Mesenchymal stem cell (in vitro differentiated cells and primary cell): ENCODE measurements at regions not wholly inside any gene's neighbourhood (a gene's known extent, or its start where the extent isn't known, plus 50 kb on each side); places are given as distances from the start of the nearest gene placed in this dataset.

ENCODE experiments used
- DNase-seq: peaks from one replicate; pipeline ENCODE4 v3.0.0-alpha.2; 2013
- H2AFZ ChIP-seq: one replicate; pipeline ENCODE4 v1.6.1; 2013; ENCODE audit warnings: low read depth, mild to moderate bottlenecking, control low read depth, inconsistent platforms, low read length, moderate library complexity
- H2AK5ac ChIP-seq: 2 replicates; pipeline ENCODE4 v1.6.1; 2013; ENCODE audit warnings: low read length, moderate library complexity, mild to moderate bottlenecking, inconsistent platforms; ENCODE audit not compliant: severe bottlenecking
- H2BK120ac ChIP-seq: one replicate; pipeline ENCODE4 v1.6.1; 2013; ENCODE audit warnings: low read depth, mild to moderate bottlenecking, inconsistent platforms, low read length, moderate library complexity
- H2BK12ac ChIP-seq, 2 experiments: one replicate each; pipeline ENCODE4 v1.6.1; 2013; ENCODE audit warnings: inconsistent platforms in 2 of 2, low read length in 2 of 2, mild to moderate bottlenecking in 2 of 2, moderate library complexity in 2 of 2, control low read depth in 1 of 2
- H2BK15ac ChIP-seq: one replicate; pipeline ENCODE4 v1.6.1; 2013; ENCODE audit warnings: mild to moderate bottlenecking, low read depth, inconsistent platforms; ENCODE audit not compliant: poor library complexity, severe bottlenecking
- H2BK5ac ChIP-seq: 2 replicates; pipeline ENCODE4 v1.6.1; 2013; ENCODE audit warnings: low read depth, mild to moderate bottlenecking, low read length, control low read depth, inconsistent platforms; ENCODE audit not compliant: poor library complexity, severe bottlenecking
- H3K14ac ChIP-seq, 2 experiments: one replicate each; pipeline ENCODE4 v1.6.1; 2013; ENCODE audit warnings: inconsistent platforms in 2 of 2, low read length in 2 of 2, control low read depth in 1 of 2, mild to moderate bottlenecking in 1 of 2, moderate library complexity in 1 of 2
- H3K18ac ChIP-seq, 2 experiments: one replicate each; pipeline ENCODE4 v1.6.1; 2013; ENCODE audit warnings: inconsistent platforms in 2 of 2, low read length in 2 of 2, control low read depth in 1 of 2, low read depth in 1 of 2, mild to moderate bottlenecking in 1 of 2
- H3K23ac ChIP-seq, 2 experiments: one replicate each; pipeline ENCODE4 v1.6.1; 2013; ENCODE audit warnings: inconsistent platforms in 2 of 2, low read length in 2 of 2, mild to moderate bottlenecking in 2 of 2, moderate library complexity in 2 of 2, control low read depth in 1 of 2
- H3K27ac ChIP-seq: 2 replicates; pipeline ENCODE4 v1.5.1; 2013; ENCODE audit warnings: mild to moderate bottlenecking, moderate library complexity, low read length, control low read depth, inconsistent platforms; ENCODE audit not compliant: poor library complexity, severe bottlenecking
- H3K27me3 ChIP-seq, 2 experiments: 2 replicates each; pipeline versions ENCODE4 v1.6.1 to v1.7.0; 2013; ENCODE audit warnings: low read length in 2 of 2, mild to moderate bottlenecking in 2 of 2, moderate library complexity in 2 of 2, control low read depth in 1 of 2, inconsistent platforms in 1 of 2; ENCODE audit not compliant: control insufficient read depth in 1 of 2, insufficient read depth in 1 of 2
- H3K36me3 ChIP-seq, 2 experiments: 2 replicates each; pipeline versions ENCODE4 v1.6.1 to v1.7.0; 2013; ENCODE audit warnings: low read length in 2 of 2, control low read depth in 1 of 2, inconsistent platforms in 1 of 2, low read depth in 1 of 2, mild to moderate bottlenecking in 1 of 2; ENCODE audit not compliant: insufficient read depth in 2 of 2, control insufficient read depth in 1 of 2
- H3K4ac ChIP-seq, 2 experiments: one replicate each; pipeline ENCODE4 v1.6.1; 2013; ENCODE audit warnings: inconsistent platforms in 2 of 2, low read length in 2 of 2, mild to moderate bottlenecking in 2 of 2, moderate library complexity in 2 of 2, control low read depth in 1 of 2, low read depth in 1 of 2
- H3K4me1 ChIP-seq: 2 replicates; pipeline ENCODE4 v1.6.1; 2013; ENCODE audit warnings: low read depth, low read length, control low read depth; ENCODE audit not compliant: control insufficient read depth, insufficient read depth
- H3K4me2 ChIP-seq: 2 replicates; pipeline ENCODE4 v1.6.1; 2013; ENCODE audit warnings: low read length, mild to moderate bottlenecking, inconsistent platforms; ENCODE audit not compliant: poor library complexity, severe bottlenecking
- H3K4me3 ChIP-seq, 2 experiments: 2 replicates each; pipeline versions ENCODE4 v1.5.1 to v1.7.0; 2013; ENCODE audit warnings: low read length in 2 of 2, mild to moderate bottlenecking in 2 of 2, control low read depth in 1 of 2, low read depth in 1 of 2; ENCODE audit not compliant: insufficient read depth in 1 of 2
- H3K79me1 ChIP-seq: replicated peaks from 2 replicates; pipeline ENCODE4 v1.6.1; 2013; ENCODE audit warnings: mild to moderate bottlenecking, control low read depth, low read length, inconsistent platforms; ENCODE audit not compliant: poor library complexity, severe bottlenecking
- H3K9ac ChIP-seq: 2 replicates; pipeline ENCODE4 v1.7.0; 2013; ENCODE audit warnings: mild to moderate bottlenecking, low read length, moderate library complexity
- H3K9me3 ChIP-seq: 2 replicates; pipeline ENCODE4 v1.7.0; 2013; ENCODE audit warnings: mild to moderate bottlenecking, low read length; ENCODE audit not compliant: control insufficient read depth
- H4K8ac ChIP-seq: one replicate; pipeline ENCODE4 v1.6.1; 2013; ENCODE audit warnings: inconsistent platforms, mild to moderate bottlenecking, low read length, moderate library complexity
- H4K91ac ChIP-seq: one replicate; pipeline ENCODE4 v1.6.1; 2013; ENCODE audit warnings: mild to moderate bottlenecking, low read length, inconsistent platforms
- WGBS: methylation state at CpG from one replicate; pipeline ENCODE4 v1.1.7; 2013; ENCODE audit warnings: mixed read lengths; 5-methylcytosine and 5-hydroxymethylcytosine counted together

DNA sequence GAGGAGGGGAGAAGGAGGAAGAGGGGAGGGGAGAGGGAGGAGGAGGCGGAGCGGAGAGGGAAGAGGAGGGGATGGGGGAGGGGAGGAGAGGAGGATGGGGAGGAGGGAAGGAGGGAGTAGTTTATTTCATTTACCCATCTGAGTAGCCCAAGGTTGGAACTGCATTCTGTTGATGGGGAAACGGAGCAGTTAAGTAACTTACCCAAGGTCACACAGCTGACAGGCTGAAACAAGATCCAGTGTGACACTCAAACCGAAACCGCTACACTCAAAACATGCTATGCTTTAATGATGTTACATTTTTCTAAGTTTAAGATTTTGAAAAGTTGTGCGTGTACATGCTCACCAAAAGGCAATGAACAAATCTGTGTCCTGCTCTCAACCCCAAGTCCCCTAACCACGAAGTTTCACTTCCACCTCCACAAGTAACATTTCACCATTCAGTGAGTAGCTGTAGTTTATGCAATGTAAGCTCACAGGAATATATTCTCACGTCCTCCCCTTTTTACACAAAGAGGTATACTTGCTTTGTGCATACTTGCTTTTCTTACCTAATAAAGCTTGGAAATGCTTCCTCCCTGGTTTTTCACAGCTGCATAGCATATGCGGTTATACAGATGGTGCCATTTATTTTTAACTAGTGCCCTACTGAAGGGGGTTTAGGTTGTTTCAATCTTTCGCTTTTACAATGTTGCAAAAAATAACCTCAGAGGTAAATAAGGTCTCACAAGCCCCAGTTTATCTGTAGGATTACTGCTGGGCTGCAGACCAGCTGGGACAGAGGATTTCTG is 275.3 kb downstream of the PARN start:
- Histone ChIP-seq H3K4ac (no peak overlapping the region), H2BK15ac (no peak overlapping the region), H3K4me1 (peaks cover 2% of the 10 kb centered on the region), H3K9ac (peak overlapping the region; percentile 39), H2BK12ac (no peak overlapping the region), H3K9me3 (no peaks in the 10 kb centered on the region), H2AK5ac (no peak overlapping the region), H3K36me3 (no peaks in the 10 kb centered on the region), H3K23ac (no peak overlapping the region), H3K27me3 (peaks cover 0 to 11% of the 10 kb centered on the region in 2 experiments), H2BK120ac (no peak overlapping the region), H3K79me1 (no peaks in the 10 kb centered on the region), H4K91ac (no peak overlapping the region), H3K4me3 (peak overlapping the region in 1 of 2 experiments; percentile 61), H3K27ac (no peak overlapping the region), H4K8ac (no peak overlapping the region), H3K18ac (no peak overlapping the region), H3K14ac (peak overlapping the region in 1 of 2 experiments; percentile 61), H3K4me2 (no peak overlapping the region), H2AFZ (no peak overlapping the region), H2BK5ac (no peak overlapping the region)
- WGBS = 80% methylated on average over 8 of the region's 10 CpGs
- DNase-seq = peak; percentile 50

DNA sequence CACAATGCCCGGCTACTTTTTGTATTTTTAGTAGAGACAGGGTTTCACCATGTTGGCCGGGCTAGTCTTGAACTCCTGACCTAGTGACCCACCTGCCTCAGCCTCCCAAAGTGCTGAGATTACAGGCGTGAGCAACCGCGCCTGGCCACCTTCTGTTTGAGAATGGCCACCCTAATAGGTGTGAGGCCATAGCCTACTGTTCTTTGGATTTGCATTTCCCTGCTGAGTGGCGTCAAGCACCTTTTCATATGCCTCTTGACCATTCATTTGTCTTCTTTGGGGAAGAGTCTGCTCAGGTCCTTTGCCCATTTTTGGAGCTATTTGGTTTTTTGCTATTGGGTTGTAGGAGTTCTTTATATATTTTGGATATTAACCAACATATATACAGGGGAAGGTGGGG is 276.7 kb downstream of the PARN start:
- Histone ChIP-seq H4K8ac (no peak overlapping the region), H3K36me3 (no peaks in the 10 kb centered on the region), H3K4me3 (no peak overlapping the region), H2BK120ac (no peak overlapping the region), H2BK15ac (no peak overlapping the region), H2AK5ac (no peak overlapping the region), H3K27me3 (peaks cover 0 to 3% of the 10 kb centered on the region in 2 experiments), H3K23ac (no peak overlapping the region), H3K9ac (no peak overlapping the region), H3K9me3 (no peaks in the 10 kb centered on the region), H2AFZ (no peak overlapping the region), H3K27ac (no peak overlapping the region), H3K4ac (no peak overlapping the region), H3K18ac (no peak overlapping the region), H3K4me2 (no peak overlapping the region), H3K4me1 (peaks cover 2% of the 10 kb centered on the region), H3K79me1 (no peaks in the 10 kb centered on the region), H2BK12ac (no peak overlapping the region), H2BK5ac (no peak overlapping the region), H3K14ac (no peak overlapping the region), H4K91ac (no peak overlapping the region)
- DNase-seq = no peak
- WGBS = 76% methylated on average over 6 of the region's 6 CpGs

DNA sequence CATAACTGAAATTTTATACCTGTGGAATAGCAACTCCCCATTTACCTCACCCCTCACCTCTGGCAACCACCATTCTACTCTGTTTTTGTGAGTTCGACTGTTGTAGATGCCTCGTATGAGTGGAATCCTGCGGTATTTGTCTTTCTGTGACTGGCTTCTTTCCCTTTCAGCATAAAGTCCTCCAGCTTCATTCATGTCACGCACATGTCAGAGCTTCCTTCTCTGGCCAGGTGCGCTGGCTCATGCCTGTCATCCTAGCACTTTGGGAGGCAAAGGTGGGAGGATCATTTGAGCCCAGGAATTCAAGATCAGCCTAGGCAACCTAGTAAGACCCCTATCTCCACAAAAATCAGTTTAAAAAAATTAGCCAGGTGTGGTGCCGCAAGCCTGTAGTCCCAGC is 278.4 kb downstream of the PARN start:
- H3K9me3 ChIP-seq = no peaks in the 10 kb centered on the region
- no peak overlapping the region for H3K27ac ChIP-seq
- 84% methylated on average over 6 of the region's 6 CpGs for WGBS
- no peak overlapping the region for H2BK15ac ChIP-seq
- no peak overlapping the region for H2BK12ac ChIP-seq
- H3K4me1 ChIP-seq = peaks cover 2% of the 10 kb centered on the region
- peaks cover 0 to 3% of the 10 kb centered on the region in 2 experiments for H3K27me3 ChIP-seq
- H2BK120ac ChIP-seq = no peak overlapping the region
- H3K4ac ChIP-seq = no peak overlapping the region
- no peak overlapping the region for H2BK5ac ChIP-seq
- no peak overlapping the region for H4K91ac ChIP-seq
- H3K18ac ChIP-seq = no peak overlapping the region
- H2AK5ac ChIP-seq = no peak overlapping the region
- no peak overlapping the region for H2AFZ ChIP-seq
- DNase-seq = no peak
- no peaks in the 10 kb centered on the region for H3K36me3 ChIP-seq
- H3K14ac ChIP-seq = no peak overlapping the region
- H3K9ac ChIP-seq = no peak overlapping the region
- H3K4me2 ChIP-seq = no peak overlapping the region
- no peaks in the 10 kb centered on the region for H3K79me1 ChIP-seq
- no peak overlapping the region for H3K23ac ChIP-seq
- H3K4me3 ChIP-seq = no peak overlapping the region
- H4K8ac ChIP-seq = no peak overlapping the region

DNA sequence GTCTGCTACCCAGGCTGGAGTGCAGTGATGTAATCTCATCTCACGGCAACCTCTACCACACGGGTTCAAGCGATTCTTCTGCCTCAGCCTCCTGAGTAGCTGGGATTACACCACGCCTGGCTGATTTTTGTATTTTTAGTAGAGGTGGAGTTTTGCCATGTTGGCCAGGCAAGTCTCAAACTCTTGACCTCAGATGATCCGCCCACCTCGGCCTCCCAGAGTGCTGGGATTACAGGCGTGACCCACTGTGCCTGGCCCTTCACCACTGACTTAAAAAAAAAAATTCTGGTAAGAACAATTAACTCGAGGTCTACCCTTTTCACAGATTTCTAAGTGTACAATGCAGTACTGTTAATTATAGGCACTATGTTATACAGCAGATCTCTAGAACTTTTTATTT is 279.4 kb downstream of the PARN start:
- no peak overlapping the region for H3K4me3 ChIP-seq
- no peak for DNase-seq
- H3K4ac ChIP-seq = no peak overlapping the region
- H3K9me3 ChIP-seq = no peaks in the 10 kb centered on the region
- no peaks in the 10 kb centered on the region for H3K27me3 ChIP-seq
- H4K91ac ChIP-seq = no peak overlapping the region
- H4K8ac ChIP-seq = no peak overlapping the region
- H3K79me1 ChIP-seq = no peaks in the 10 kb centered on the region
- no peak overlapping the region for H3K18ac ChIP-seq
- H3K27ac ChIP-seq = no peak overlapping the region
- H2AFZ ChIP-seq = no peak overlapping the region
- H3K36me3 ChIP-seq = peaks cover 0 to 4% of the 10 kb centered on the region in 2 experiments
- H3K9ac ChIP-seq = no peak overlapping the region
- no peak overlapping the region for H2AK5ac ChIP-seq
- H2BK5ac ChIP-seq = no peak overlapping the region
- 94% methylated on average over 7 of the region's 8 CpGs for WGBS
- H2BK120ac ChIP-seq = no peak overlapping the region
- peaks cover 2% of the 10 kb centered on the region for H3K4me1 ChIP-seq
- H2BK15ac ChIP-seq = no peak overlapping the region
- no peak overlapping the region for H3K4me2 ChIP-seq
- no peak overlapping the region for H2BK12ac ChIP-seq
- H3K14ac ChIP-seq = no peak overlapping the region
- no peak overlapping the region for H3K23ac ChIP-seq
